WTC11 (cell line): ENCODE measurements at regions not wholly inside any gene's neighbourhood (a gene's known extent, or its start where the extent isn't known, plus 50 kb on each side); places are given as distances from the start of the nearest gene placed in this dataset.

Experiments used
- ATAC-seq: fragments of 200-7000 bp; cut with Tn5 transposase; 2 replicates; pipeline ENCODE4 v1.10.0; 2021; ENCODE audit warnings: mild to moderate bottlenecking, moderate library complexity
- CTCF ChIA-PET: fragments of 300-600 bp; sonication (Branson Sonifier 250); formaldehyde crosslinking; loops from one replicate; lab custom pipeline; 2021; ENCODE audit warnings: antibody characterized with exemption; lab: Charles Lee
- POLR2A ChIA-PET: fragments of 350-600 bp; sonication (Branson Sonifier 250); formaldehyde crosslinking; loops from one replicate; lab custom pipeline; 2021; ENCODE audit warnings: antibody characterized with exemption; lab: Charles Lee
- DNase-seq: peaks from one replicate; pipeline ENCODE4 v3.0.0; 2021; ENCODE audit warnings: low spot score
- H3K27ac Mint-ChIP-seq: 2 replicates; pipeline ENCODE4 v1.8.0; 2021; ENCODE audit warnings: mixed read lengths
- H3K27me3 Mint-ChIP-seq: 2 replicates; pipeline ENCODE4 v1.8.0; 2021; ENCODE audit warnings: low read depth, mild to moderate bottlenecking, moderate library complexity, mixed read lengths
- H3K36me3 Mint-ChIP-seq: 2 replicates; pipeline ENCODE4 v1.8.0; 2021; ENCODE audit warnings: mixed read lengths
- H3K4me1 Mint-ChIP-seq: 2 replicates; pipeline ENCODE4 v1.8.0; 2022; ENCODE audit warnings: mixed read lengths
- H3K4me3 Mint-ChIP-seq: 2 replicates; pipeline ENCODE4 v1.8.0; 2021; ENCODE audit warnings: mild to moderate bottlenecking, moderate library complexity, mixed read lengths
- H3K9me3 Mint-ChIP-seq: 2 replicates; pipeline ENCODE4 v1.8.0; 2021; ENCODE audit warnings: mixed read lengths
- ATF1 ChIP-seq: sonication (generic); formaldehyde crosslinking; IDR thresholded peaks from 2 replicates; pipeline ENCODE4 v1.8.1; 2023; ENCODE audit warnings: mild to moderate bottlenecking, moderate library complexity, missing genetic modification reagents
- CBFB ChIP-seq: sonication (generic); formaldehyde crosslinking; IDR thresholded peaks from 2 replicates; pipeline ENCODE4 v1.8.1; 2022; ENCODE audit warnings: mild to moderate bottlenecking, low read depth, missing genetic modification reagents
- CTCF ChIP-seq: fragments of 200-600 bp; IDR thresholded peaks from 2 replicates; pipeline ENCODE4 v1.8.0; 2022; ENCODE audit warnings: antibody characterized with exemption
- ELF4 ChIP-seq: sonication (generic); formaldehyde crosslinking; IDR thresholded peaks from 2 replicates; pipeline ENCODE4 v1.8.1; 2022; ENCODE audit warnings: low read depth, mild to moderate bottlenecking, moderate library complexity, missing genetic modification reagents
- EMX1 ChIP-seq: fragments of 250-450 bp; sonication (Bioruptor Pico); IDR thresholded peaks from 2 replicates; pipeline ENCODE4 v1.8.0; 2021; ENCODE audit warnings: mild to moderate bottlenecking
- FOXK1 ChIP-seq: sonication (generic); formaldehyde crosslinking; IDR thresholded peaks from 2 replicates; pipeline ENCODE4 v1.8.0; 2022; ENCODE audit warnings: mild to moderate bottlenecking, moderate library complexity, missing genetic modification reagents
- GABPB1 ChIP-seq: sonication (generic); formaldehyde crosslinking; IDR thresholded peaks from 2 replicates; pipeline ENCODE4 v1.8.1; 2023; ENCODE audit warnings: mild to moderate bottlenecking, missing genetic modification reagents
- GTF2I ChIP-seq: fragments of 250-450 bp; sonication (Bioruptor Pico); conservative IDR thresholded peaks from 2 replicates; pipeline ENCODE4 v1.4.0; 2021; ENCODE audit warnings: mild to moderate bottlenecking
- HMGA2 ChIP-seq: fragments of 250-450 bp; sonication (Bioruptor Pico); IDR thresholded peaks from 2 replicates; pipeline ENCODE4 v1.4.0; 2021; ENCODE audit warnings: mild to moderate bottlenecking, moderate library complexity
- IRF2 ChIP-seq: sonication (generic); formaldehyde crosslinking; IDR thresholded peaks from 2 replicates; pipeline ENCODE4 v1.8.0; 2022; ENCODE audit warnings: low read depth, missing genetic modification reagents, borderline replicate concordance
- OVOL2 ChIP-seq: fragments of 250-450 bp; sonication (Bioruptor Pico); IDR thresholded peaks from 2 replicates; pipeline ENCODE4 v1.9.0; 2021; ENCODE audit warnings: mild to moderate bottlenecking, borderline replicate concordance
- RELA ChIP-seq: sonication (generic); formaldehyde crosslinking; IDR thresholded peaks from 2 replicates; pipeline ENCODE4 v1.8.1; 2022; ENCODE audit warnings: missing genetic modification reagents, mild to moderate bottlenecking, borderline replicate concordance
- TP53 ChIP-seq: sonication (generic); formaldehyde crosslinking; IDR thresholded peaks from 2 replicates; pipeline ENCODE4 v1.8.1; 2023; ENCODE audit warnings: mild to moderate bottlenecking, missing genetic modification reagents
- ZNF263 ChIP-seq: sonication (generic); formaldehyde crosslinking; IDR thresholded peaks from 2 replicates; pipeline ENCODE4 v1.8.1; 2022; ENCODE audit warnings: low read depth, mild to moderate bottlenecking, moderate library complexity, missing genetic modification reagents
- ZNF281 ChIP-seq: sonication (generic); formaldehyde crosslinking; IDR thresholded peaks from 2 replicates; pipeline ENCODE4 v1.8.0; 2023; ENCODE audit warnings: mild to moderate bottlenecking, missing genetic modification reagents
- TF ChIP-seq, protein P1 (sequence below): sonication (generic); formaldehyde crosslinking; conservative IDR thresholded peaks from 2 replicates; pipeline ENCODE4 v1.8.1; 2022; ENCODE audit warnings: mild to moderate bottlenecking, missing genetic modification reagents
- TF ChIP-seq, protein P2 (sequence below): fragments of 250-450 bp; sonication (Bioruptor Pico); conservative IDR thresholded peaks from 2 replicates; pipeline ENCODE4 v1.9.0; 2021; ENCODE audit warnings: mild to moderate bottlenecking
- TF ChIP-seq, protein P3 (sequence below): sonication (generic); formaldehyde crosslinking; IDR thresholded peaks from 2 replicates; pipeline ENCODE4 v1.8.1; 2023; ENCODE audit warnings: mild to moderate bottlenecking, missing genetic modification reagents, moderate library complexity

DNA sequence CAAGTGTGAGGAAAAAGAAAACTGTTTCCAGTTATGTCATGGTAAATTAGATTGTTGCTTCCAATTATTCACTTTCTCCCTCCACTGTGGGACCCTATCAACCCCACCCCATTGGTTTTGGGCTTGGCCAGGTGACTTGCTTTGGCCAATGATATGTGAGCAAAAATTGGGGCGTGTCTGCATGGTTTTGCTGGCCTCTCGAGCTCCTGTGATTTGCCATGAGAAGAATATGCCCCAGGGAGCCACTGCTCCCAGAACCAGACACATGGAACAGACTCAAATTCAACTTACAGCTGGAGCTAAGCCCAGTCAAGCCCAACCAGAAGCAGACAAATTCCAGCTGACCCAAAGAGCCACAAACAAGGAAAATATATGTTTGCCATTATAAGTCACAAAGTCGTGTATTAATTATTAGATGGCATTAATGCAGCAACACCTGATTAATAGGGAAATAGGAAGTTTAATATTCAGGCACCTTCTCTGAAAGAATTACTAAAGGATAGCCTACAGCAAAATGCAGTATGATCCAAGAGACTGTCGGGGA lies 248.9 kb downstream of the ANAPC1 start:
- CTCF ChIA-PET: no interaction called here
- Mint-ChIP-seq H3K4me1 (no peaks in the 10 kb centered on the region), H3K4me3 (no peak overlapping the region), H3K27ac (no peak overlapping the region), H3K36me3 (peaks cover 5% of the 10 kb centered on the region; the same call in 1 of the 2 replicates), H3K27me3 (no peaks in the 10 kb centered on the region)
- POLR2A ChIA-PET: no interaction called here
- no peak for ATAC-seq
- DNase-seq: no peak
- TF ChIP-seq, protein P1, sequence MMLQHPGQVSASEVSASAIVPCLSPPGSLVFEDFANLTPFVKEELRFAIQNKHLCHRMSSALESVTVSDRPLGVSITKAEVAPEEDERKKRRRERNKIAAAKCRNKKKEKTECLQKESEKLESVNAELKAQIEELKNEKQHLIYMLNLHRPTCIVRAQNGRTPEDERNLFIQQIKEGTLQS (CRISPR knock-in tag): no peak
- TF ChIP-seq GTF2I (CRISPR knock-in tag) (no peak), CTCF (no peak), OVOL2 (CRISPR knock-in tag) (no peak), ELF4 (CRISPR knock-in tag) (no peak), IRF2 (no peak)
- TF ChIP-seq, protein P2, sequence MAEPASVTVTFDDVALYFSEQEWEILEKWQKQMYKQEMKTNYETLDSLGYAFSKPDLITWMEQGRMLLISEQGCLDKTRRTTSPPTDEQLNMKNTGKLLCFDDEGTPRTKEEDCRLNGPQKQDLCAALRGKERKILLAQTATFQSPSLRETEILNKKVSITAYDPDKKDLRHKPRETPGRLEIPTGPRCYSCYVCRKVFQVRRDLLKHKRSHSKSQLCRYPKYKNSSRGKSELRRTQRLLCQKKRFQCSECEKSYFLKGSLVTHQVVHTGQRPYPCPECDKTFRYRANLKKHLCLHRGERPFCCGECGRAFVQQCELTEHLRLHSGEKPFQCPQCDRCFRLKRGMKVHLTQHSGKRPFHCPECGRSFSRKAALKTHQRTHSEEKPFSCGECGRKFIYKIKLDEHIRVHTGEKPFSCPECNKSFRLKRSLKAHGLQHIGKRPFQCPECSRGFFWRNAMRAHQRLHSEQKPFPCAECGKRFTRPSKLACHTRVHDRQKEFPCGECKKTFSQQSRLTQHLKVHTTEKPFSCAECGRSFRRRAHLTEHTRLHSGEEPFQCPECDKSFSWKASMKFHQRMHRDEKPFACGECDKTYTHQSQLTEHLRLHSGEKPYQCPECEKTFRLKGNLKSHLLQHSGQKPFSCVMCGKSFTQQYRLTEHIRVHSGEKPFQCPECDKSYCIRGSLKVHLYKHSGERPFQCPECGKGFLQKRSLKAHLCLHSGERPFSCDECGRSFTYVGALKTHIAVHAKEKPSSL (CRISPR knock-in tag): no peak
- TF ChIP-seq, protein P3, sequence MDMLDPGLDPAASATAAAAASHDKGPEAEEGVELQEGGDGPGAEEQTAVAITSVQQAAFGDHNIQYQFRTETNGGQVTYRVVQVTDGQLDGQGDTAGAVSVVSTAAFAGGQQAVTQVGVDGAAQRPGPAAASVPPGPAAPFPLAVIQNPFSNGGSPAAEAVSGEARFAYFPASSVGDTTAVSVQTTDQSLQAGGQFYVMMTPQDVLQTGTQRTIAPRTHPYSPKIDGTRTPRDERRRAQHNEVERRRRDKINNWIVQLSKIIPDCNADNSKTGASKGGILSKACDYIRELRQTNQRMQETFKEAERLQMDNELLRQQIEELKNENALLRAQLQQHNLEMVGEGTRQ (CRISPR knock-in tag): peak; percentile 40
- TF ChIP-seq, all 79 proteins: peak for 1
- peaks cover 34% of the 10 kb centered on the region for H3K9me3 Mint-ChIP-seq

GRCh38 chr2:111636905-111637304 lies 247.1 kb downstream of the ANAPC1 start:
- Mint-ChIP-seq H3K4me3 (no peak overlapping the region), H3K27ac (no peak overlapping the region), H3K27me3 (no peaks in the 10 kb centered on the region), H3K36me3 (peaks cover 2% of the 10 kb centered on the region; the same call in 1 of the 2 replicates), H3K4me1 (no peaks in the 10 kb centered on the region), H3K9me3 (peaks cover 24% of the 10 kb centered on the region)
- ATAC-seq (no peak), DNase-seq (no peak)
- POLR2A ChIA-PET: no interaction called here
- TF ChIP-seq ELF4 (CRISPR knock-in tag) (no peak), GABPB1 (CRISPR knock-in tag) (no peak), ZNF263 (CRISPR knock-in tag) (no peak), TP53 (CRISPR knock-in tag) (no peak), FOXK1 (no peak), EMX1 (CRISPR knock-in tag) (no peak), RELA (CRISPR knock-in tag) (no peak), CBFB (CRISPR knock-in tag) (no peak), ATF1 (no peak), HMGA2 (CRISPR knock-in tag) (no peak), ZNF281 (no peak)
- TF ChIP-seq, protein P3 (CRISPR knock-in tag): no peak
- CTCF ChIA-PET: no interaction called here
